GM12878 (cell line): ENCODE measurements at regions not wholly inside any gene's neighbourhood (a gene's known extent, or its start where the extent isn't known, plus 50 kb on each side); places are given as distances from the start of the nearest gene placed in this dataset.

Experiments used
- ATAC-seq: fragments of 200-7000 bp; cut with Tn5 transposase; 3 replicates; pipeline ENCODE4 v1.9.1; 2020; ENCODE audit warnings: mild to moderate bottlenecking, moderate library complexity
- BruUV-seq: library from RNA; stranded (reverse); fragments of 400-500 nt; replicated peaks from 2 replicates; lab custom pipeline; 2021; lab: Mats Ljungman, UMichigan
- CTCF ChIA-PET: fragments of 300-600 bp; sonication (Branson Sonifier 250); formaldehyde crosslinking; extraction: SDS; loops from one replicate; lab custom pipeline; 2021; ENCODE audit warnings: inconsistent platforms; lab: Yijun Ruan, JAX
- POLR2A ChIA-PET: fragments of 350-600 bp; formaldehyde crosslinking; extraction: SDS; loops from one replicate; lab custom pipeline; 2021; ENCODE audit warnings: inconsistent platforms; lab: Charles Lee
- RAD21 ChIA-PET: fragments of 300-600 bp; sonication (Branson Sonifier 250); formaldehyde crosslinking; loops from one replicate; lab custom pipeline; 2023; ENCODE audit warnings: antibody characterized with exemption; ENCODE audit not compliant: unreplicated experiment; lab: Charles Lee
- SMC1A ChIA-PET: fragments of 300-600 bp; sonication (Branson Sonifier 250); formaldehyde crosslinking; loops from one replicate; lab custom pipeline; 2023; ENCODE audit not compliant: unreplicated experiment, uncharacterized antibody; lab: Charles Lee
- DNase-seq: peaks from one replicate; pipeline ENCODE4 v3.0.0-alpha.2; 2011; ENCODE audit warnings: low read depth, low spot score
- FAIRE-seq: peaks from 3 replicates; lab custom pipeline; 2011; peaks lifted over from hg19 to GRCh38; lab: Jason Lieb, UNC
- H2AFZ ChIP-seq: 2 replicates; pipeline ENCODE4 v1.6.0; 2011; ENCODE audit warnings: low read depth, low read length, control low read depth; ENCODE audit not compliant: control insufficient read depth
- H3K27ac ChIP-seq: 2 replicates; pipeline ENCODE4 v1.5.1; 2011; ENCODE audit warnings: control low read depth; ENCODE audit not compliant: control insufficient read depth, insufficient read depth
- H3K27me3 ChIP-seq, 2 experiments: replicated peaks in 1 of 2; 2 replicates each; pipeline versions ENCODE4 v1.6.0 to v1.6.1; 2011; ENCODE audit warnings: low read length in 1 of 2; ENCODE audit not compliant: control insufficient read depth in 2 of 2, insufficient read depth in 2 of 2
- H3K36me3 ChIP-seq, 2 experiments: 2 replicates each; pipeline ENCODE4 v1.5.1; 2011; ENCODE audit warnings: low read length in 1 of 2; ENCODE audit not compliant: control insufficient read depth in 2 of 2, insufficient read depth in 2 of 2
- H3K4me1 ChIP-seq: 2 replicates; pipeline ENCODE4 v1.6.1; 2011; ENCODE audit warnings: mild to moderate bottlenecking, low read length, moderate library complexity, mixed read lengths; ENCODE audit not compliant: control insufficient read depth, insufficient read depth
- H3K4me2 ChIP-seq: 2 replicates; pipeline ENCODE4 v1.6.0; 2011; ENCODE audit warnings: control low read depth; ENCODE audit not compliant: control insufficient read depth, insufficient read depth
- H3K4me3 ChIP-seq: fragments of 200-600 bp; sonication (generic); 2 replicates; pipeline ENCODE4 v1.5.1; 2016
- H3K79me2 ChIP-seq: 2 replicates; pipeline ENCODE4 v1.6.0; 2011; ENCODE audit warnings: low read length; ENCODE audit not compliant: control insufficient read depth, insufficient read depth
- H3K9ac ChIP-seq: 2 replicates; pipeline ENCODE4 v1.8.0; 2011; ENCODE audit warnings: low read length, control low read depth, mixed read lengths; ENCODE audit not compliant: control insufficient read depth, insufficient read depth
- H3K9me3 ChIP-seq: replicated peaks from 3 replicates; pipeline ENCODE4 v1.5.1; 2011; ENCODE audit warnings: mild to moderate bottlenecking, low read length; ENCODE audit not compliant: control insufficient read depth, insufficient read depth
- H4K20me1 ChIP-seq: 2 replicates; pipeline ENCODE4 v1.6.0; 2011; ENCODE audit not compliant: control insufficient read depth, insufficient read depth
- SIX5 ChIP-seq: IDR thresholded peaks from 2 replicates; pipeline ENCODE4 v1.6.1; 2011; ENCODE audit warnings: mild to moderate bottlenecking, low read depth, low read length, moderate library complexity; ENCODE audit not compliant: severe bottlenecking
- ZNF274 ChIP-seq: IDR thresholded peaks from one replicate; pipeline ENCODE4 v1.8.0; 2011; ENCODE audit not compliant: insufficient read length, insufficient read depth
- WGBS: methylation state at CpG from one replicate; pipeline ENCODE4 v1.1.6; 2016; ENCODE audit warnings: low lambda C conversion rate; ENCODE audit not compliant: insufficient replicate concordance, insufficient coverage; ENCODE audit errors: missing lambda C conversion rate; 5-methylcytosine and 5-hydroxymethylcytosine counted together
- in situ Hi-C: fragments of 300-500 bp; cut with MboI; formaldehyde crosslinking; loops from 9 replicates; pipeline ENCODE4 v1.14.3; 2018; ENCODE audit warnings: mixed read lengths
- intact Hi-C: fragments of 100-400 bp; cut with micrococcal nuclease; formaldehyde crosslinking; loops from one replicate; pipeline ENCODE4 v1.14.2; 2022; ENCODE audit not compliant: unreplicated experiment
- TF ChIP-seq, protein P1 (sequence below): fragments of 150-350 bp; IDR thresholded peaks from 2 replicates; pipeline ENCODE4 v1.6.1; 2016; ENCODE audit warnings: low read depth, low read length

DNA sequence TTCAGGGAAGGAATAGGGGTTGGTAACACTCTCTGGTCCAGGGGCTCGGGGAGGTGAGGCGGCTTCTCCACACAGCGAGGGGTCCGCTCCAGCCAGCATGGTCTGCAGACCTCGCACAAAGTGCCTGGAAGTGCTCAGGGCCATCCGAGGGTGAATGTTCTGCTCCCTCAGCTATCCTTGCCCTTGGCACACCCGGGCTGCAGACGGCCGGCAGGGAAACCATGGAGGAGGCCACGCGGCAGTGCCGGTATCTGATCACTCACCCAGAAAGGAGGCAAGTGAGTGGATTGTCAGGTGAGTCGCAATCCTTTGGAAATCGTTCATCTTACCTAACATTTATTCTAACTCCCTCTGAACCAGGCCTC lies 62.0 kb downstream of the DLL1 start (continued):
- TF ChIP-seq, protein P1, sequence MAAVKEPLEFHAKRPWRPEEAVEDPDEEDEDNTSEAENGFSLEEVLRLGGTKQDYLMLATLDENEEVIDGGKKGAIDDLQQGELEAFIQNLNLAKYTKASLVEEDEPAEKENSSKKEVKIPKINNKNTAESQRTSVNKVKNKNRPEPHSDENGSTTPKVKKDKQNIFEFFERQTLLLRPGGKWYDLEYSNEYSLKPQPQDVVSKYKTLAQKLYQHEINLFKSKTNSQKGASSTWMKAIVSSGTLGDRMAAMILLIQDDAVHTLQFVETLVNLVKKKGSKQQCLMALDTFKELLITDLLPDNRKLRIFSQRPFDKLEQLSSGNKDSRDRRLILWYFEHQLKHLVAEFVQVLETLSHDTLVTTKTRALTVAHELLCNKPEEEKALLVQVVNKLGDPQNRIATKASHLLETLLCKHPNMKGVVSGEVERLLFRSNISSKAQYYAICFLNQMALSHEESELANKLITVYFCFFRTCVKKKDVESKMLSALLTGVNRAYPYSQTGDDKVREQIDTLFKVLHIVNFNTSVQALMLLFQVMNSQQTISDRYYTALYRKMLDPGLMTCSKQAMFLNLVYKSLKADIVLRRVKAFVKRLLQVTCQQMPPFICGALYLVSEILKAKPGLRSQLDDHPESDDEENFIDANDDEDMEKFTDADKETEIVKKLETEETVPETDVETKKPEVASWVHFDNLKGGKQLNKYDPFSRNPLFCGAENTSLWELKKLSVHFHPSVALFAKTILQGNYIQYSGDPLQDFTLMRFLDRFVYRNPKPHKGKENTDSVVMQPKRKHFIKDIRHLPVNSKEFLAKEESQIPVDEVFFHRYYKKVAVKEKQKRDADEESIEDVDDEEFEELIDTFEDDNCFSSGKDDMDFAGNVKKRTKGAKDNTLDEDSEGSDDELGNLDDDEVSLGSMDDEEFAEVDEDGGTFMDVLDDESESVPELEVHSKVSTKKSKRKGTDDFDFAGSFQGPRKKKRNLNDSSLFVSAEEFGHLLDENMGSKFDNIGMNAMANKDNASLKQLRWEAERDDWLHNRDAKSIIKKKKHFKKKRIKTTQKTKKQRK, result no peak

DNA sequence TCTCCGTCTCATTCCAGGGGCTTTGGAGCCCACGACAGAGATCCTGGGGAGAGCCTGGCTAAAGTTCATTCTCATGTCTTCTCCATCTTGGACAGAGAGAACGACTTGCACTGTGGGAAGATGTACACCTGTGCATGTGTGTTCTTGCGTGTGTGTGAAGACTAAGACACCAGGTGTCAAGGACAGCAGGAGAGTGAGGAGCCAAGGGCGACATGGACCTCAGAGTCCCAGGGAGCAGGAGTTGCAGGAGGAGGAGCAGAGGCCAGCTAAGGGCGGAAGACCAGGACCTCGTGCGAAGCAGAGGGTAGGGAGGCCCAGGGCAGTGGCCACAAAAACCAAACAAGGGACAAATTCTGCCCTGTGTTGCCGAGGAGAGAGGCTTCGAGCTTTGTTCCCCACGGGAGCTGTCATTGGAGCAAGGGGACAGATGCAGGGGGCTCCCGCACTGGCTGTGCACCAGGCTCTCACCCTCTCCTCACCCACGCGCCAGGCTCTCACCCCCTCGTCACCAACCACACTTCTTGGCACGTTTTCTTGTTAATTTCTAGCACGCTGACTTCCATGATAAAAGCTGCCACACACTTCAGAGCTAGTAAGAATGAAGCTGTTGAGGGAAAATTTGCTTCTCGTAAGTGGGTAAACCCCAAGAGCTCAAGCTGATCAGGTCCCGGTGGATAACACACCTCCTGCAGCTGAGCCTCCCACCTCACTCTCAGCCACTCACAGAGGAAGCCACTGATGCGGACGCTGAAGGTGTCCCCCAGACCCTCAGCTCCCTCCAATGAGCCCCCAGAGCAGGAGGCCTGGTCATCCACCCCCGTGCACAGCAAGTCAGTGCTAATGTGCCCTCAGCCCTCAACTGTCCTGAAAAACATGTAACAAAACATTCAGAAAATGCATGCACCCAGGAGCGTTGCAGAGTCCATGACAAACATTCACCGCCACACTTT lies 62.6 kb downstream of the DLL1 start:
- FAIRE-seq (no peak), DNase-seq (no peak), ATAC-seq (no peak)
- 26% methylated on average over 24 of the region's 24 CpGs for WGBS
- no peaks in the 10 kb centered on the region for H3K79me2 ChIP-seq
- ChIA-PET RAD21 (no interaction called here), CTCF (no interaction called here), SMC1A (no interaction called here), POLR2A (no interaction called here)
- H3K4me3 ChIP-seq, result no peak overlapping the region
- H4K20me1 ChIP-seq, result 0 out of 2 replicates have a peak, but pooled peaks cover 2% of the 10 kb centered on the region
- H2AFZ ChIP-seq, result no peak overlapping the region
- intact Hi-C loops (no loop called here), in situ Hi-C loops (no loop called here)
- no peak overlapping the region for H3K4me2 ChIP-seq
- no peaks in the 10 kb centered on the region for H3K27me3 ChIP-seq
- H3K4me1 ChIP-seq, result no peaks in the 10 kb centered on the region
- no peaks in the 10 kb centered on the region for H3K9me3 ChIP-seq
- BruUV-seq, result no TSS peak
- H3K9ac ChIP-seq, result no peak overlapping the region
- H3K36me3 ChIP-seq, result no peaks in the 10 kb centered on the region
- H3K27ac ChIP-seq, result no peak overlapping the region
- TF ChIP-seq ZNF274 (no peak), SIX5 (no peak)
